ENCODE measurements at regions not wholly inside any gene's neighbourhood (a gene's known extent, or its start where the extent isn't known, plus 50 kb on each side); places are given as distances from the start of the nearest gene placed in this dataset.

DNA sequence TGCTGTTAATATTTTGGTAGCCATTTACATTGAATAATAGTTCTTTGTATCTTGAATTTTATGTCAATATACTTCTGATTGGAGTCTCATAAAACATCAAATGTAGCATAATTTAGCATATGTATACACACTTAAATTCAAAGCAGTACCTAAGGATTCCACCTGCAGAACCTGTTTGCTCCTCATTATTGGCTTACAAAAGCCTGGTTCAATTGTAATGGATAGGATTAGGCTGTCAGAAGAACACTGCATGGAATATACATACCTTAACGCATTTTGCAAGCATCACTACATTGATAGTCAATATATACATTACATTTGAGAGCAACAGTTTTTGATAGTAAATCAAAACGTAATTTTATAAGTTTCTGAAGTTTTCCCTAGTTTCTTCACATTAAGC is 711.3 kb upstream of the COX7C start:
- TF ChIP-seq, protein P1, sequence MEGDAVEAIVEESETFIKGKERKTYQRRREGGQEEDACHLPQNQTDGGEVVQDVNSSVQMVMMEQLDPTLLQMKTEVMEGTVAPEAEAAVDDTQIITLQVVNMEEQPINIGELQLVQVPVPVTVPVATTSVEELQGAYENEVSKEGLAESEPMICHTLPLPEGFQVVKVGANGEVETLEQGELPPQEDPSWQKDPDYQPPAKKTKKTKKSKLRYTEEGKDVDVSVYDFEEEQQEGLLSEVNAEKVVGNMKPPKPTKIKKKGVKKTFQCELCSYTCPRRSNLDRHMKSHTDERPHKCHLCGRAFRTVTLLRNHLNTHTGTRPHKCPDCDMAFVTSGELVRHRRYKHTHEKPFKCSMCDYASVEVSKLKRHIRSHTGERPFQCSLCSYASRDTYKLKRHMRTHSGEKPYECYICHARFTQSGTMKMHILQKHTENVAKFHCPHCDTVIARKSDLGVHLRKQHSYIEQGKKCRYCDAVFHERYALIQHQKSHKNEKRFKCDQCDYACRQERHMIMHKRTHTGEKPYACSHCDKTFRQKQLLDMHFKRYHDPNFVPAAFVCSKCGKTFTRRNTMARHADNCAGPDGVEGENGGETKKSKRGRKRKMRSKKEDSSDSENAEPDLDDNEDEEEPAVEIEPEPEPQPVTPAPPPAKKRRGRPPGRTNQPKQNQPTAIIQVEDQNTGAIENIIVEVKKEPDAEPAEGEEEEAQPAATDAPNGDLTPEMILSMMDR (IDR thresholded peaks at IDR 0.05), result no peak
- Mint-ChIP-seq H3K27me3 (ENCODE audit: low read depth, poor library complexity) (no peaks in the 10 kb centered on the region), H3K4me3 (no peak overlapping the region)

DNA sequence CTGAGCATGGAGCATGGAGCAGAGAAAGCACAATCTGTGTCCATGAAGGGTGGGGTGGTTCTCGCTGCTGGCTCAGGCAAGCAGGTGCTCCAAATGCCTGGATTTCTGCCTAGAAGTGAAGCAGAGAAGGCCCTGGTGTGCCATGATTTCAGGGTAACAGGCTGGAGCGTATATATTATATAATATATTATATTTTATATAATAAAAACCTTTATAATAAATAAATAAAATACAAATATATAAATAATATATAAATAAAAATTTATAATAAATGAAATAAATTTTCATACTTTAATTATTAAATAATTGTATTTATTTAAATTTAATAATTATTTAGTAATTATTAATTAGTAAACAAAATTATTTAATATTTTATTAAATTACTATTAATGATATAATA is 707.4 kb upstream of the COX7C start:
- TF ChIP-seq, protein P1 (IDR thresholded peaks at IDR 0.05), result no peak
- no peak overlapping the region for H3K4me3 Mint-ChIP-seq
- H3K27ac Mint-ChIP-seq, result no peak overlapping the region
- H3K27me3 Mint-ChIP-seq (ENCODE audit: low read depth, poor library complexity), result no peaks in the 10 kb centered on the region
- H3K4me1 Mint-ChIP-seq, result no peaks in the 10 kb centered on the region
- DNase-seq, result no peak
- H3K9me3 Mint-ChIP-seq, result no peaks in the 10 kb centered on the region
- H3K36me3 Mint-ChIP-seq (ENCODE audit: low read depth), result no peaks in the 10 kb centered on the region

More for the DNA sequence above, 711.3 kb upstream of the COX7C start:
- no peak overlapping the region for H3K27ac Mint-ChIP-seq
- no peaks in the 10 kb centered on the region for H3K4me1 Mint-ChIP-seq
- no peaks in the 10 kb centered on the region for H3K9me3 Mint-ChIP-seq
- no peak for DNase-seq
- no peaks in the 10 kb centered on the region for H3K36me3 Mint-ChIP-seq (ENCODE audit: low read depth)

DNA sequence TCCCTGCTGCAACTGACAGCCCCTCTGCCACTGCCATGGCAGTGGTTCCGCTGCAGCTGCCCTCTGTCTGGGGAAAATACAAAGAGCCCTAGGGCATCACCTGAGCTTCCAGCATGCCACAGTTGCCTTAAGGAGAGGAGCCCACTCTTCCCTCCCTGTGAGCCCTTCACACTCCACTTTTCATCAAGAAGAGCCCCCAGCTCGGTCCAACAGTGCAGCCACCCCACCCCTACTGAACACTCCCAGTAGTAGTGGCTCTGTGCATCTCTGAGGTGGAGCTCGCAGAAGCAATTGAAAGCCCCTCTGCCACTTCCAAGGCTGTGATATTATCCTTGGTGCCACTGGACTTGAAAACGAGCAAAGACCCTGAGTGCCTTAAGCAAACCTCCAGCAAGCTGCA is 696.8 kb upstream of the COX7C start:
- TF ChIP-seq, protein P1 (IDR thresholded peaks at IDR 0.05), result no peak
- Mint-ChIP-seq H3K27me3 (ENCODE audit: low read depth, poor library complexity) (no peaks in the 10 kb centered on the region), H3K9me3 (peaks cover 19% of the 10 kb centered on the region), H3K4me3 (no peak overlapping the region), H3K4me1 (no peaks in the 10 kb centered on the region), H3K27ac (no peak overlapping the region), H3K36me3 (ENCODE audit: low read depth) (no peaks in the 10 kb centered on the region)
- DNase-seq, result no peak

DNA sequence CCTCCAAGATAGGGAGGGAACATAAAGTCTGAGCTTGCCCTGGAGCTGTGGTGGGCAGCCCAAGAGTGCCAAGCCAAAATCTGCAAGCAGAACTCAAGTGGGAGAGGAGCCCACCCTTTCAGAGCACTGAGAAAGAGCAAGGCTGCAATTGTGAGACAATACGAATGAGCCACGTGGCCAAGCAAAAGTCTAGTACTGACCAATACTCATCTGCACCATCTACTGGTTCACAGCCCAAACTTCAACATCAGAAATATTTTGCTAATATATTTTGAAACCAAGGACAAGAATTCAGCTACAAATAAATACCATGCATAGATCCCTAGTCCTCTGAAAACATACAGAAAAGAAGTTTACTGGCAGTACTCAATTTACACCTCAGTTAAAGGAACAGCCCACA is 696.2 kb upstream of the COX7C start:
- no peak overlapping the region for H3K4me3 Mint-ChIP-seq
- DNase-seq, result no peak
- no peaks in the 10 kb centered on the region for H3K27me3 Mint-ChIP-seq (ENCODE audit: low read depth, poor library complexity)
- TF ChIP-seq, protein P1 (IDR thresholded peaks at IDR 0.05), result no peak
- H3K36me3 Mint-ChIP-seq (ENCODE audit: low read depth), result no peaks in the 10 kb centered on the region
- H3K9me3 Mint-ChIP-seq, result peaks cover 19% of the 10 kb centered on the region
- H3K4me1 Mint-ChIP-seq, result no peaks in the 10 kb centered on the region
- H3K27ac Mint-ChIP-seq, result no peak overlapping the region

DNA sequence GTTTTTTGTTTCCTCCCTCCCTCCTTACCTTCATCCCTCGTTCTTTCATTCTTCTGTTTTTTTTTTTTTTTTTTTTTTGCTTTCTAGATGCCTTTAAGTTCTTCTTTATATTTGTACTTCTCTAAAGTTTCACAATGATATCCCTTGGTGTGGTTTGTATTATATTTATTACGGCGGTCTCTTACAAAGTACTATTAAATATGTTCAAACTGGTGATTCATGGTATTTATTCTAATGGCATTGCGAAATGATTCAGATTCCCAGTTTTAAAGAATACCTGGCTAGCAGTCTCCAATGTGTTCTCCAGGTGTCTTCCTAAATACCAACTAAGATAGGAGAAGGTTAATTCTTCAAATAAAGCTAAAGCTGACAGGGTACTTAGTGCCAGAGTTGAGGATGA is 690.1 kb upstream of the COX7C start:
- H3K9me3 Mint-ChIP-seq, result peaks cover 19% of the 10 kb centered on the region
- H3K4me1 Mint-ChIP-seq, result no peaks in the 10 kb centered on the region
- H3K27ac Mint-ChIP-seq, result no peak overlapping the region
- H3K36me3 Mint-ChIP-seq (ENCODE audit: low read depth), result no peaks in the 10 kb centered on the region
- no peak for DNase-seq
- no peak overlapping the region for H3K4me3 Mint-ChIP-seq
- no peaks in the 10 kb centered on the region for H3K27me3 Mint-ChIP-seq (ENCODE audit: low read depth, poor library complexity)
- TF ChIP-seq, protein P1 (IDR thresholded peaks at IDR 0.05), result no peak

DNA sequence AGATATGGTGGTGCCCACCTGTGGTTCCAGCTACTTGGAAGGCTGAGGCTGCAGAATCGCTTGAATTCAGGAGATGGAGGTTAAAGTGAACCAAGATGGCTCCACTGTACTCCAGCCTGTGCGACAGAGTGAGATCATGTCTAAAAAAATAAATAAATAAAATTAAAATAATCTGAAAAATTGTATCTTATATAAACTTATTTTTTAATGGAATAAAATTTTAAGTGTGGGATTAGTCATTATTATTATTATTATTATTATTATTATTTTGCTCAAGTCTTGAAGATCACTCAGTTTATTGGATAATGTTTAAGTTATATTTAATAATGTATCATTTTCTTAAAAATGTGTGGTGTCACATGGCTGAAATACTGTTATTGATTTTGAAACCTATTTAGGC is 688.0 kb upstream of the COX7C start:
- Mint-ChIP-seq H3K27me3 (ENCODE audit: low read depth, poor library complexity) (no peaks in the 10 kb centered on the region), H3K9me3 (peaks cover 10% of the 10 kb centered on the region), H3K27ac (no peak overlapping the region), H3K4me3 (no peak overlapping the region), H3K36me3 (ENCODE audit: low read depth) (no peaks in the 10 kb centered on the region), H3K4me1 (no peaks in the 10 kb centered on the region)
- TF ChIP-seq, protein P1 (IDR thresholded peaks at IDR 0.05), result no peak
- no peak for DNase-seq
